ENCODE measurements at regions not wholly inside any gene's neighbourhood (a gene's known extent, or its start where the extent isn't known, plus 50 kb on each side); places are given as distances from the start of the nearest gene placed in this dataset.

DNA sequence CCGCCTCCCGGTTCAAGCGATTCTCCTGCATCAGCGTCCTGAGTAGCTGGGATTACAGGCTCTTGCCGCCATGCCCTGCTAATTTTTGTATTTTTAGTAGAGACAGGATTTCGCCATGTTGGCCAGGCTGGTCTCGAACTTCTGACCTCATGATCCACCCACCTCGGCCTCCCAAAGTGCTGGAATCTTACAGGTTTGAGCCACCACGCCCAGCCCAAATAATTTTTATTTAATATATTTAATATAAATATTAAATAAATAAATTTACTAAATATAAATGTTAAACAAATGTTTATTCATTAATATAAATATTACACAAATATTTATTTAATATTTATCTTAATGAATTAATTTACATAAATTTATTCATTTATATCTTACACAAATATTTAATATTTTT is 120.2 kb downstream of the SHOX start:
- TF ChIP-seq ZNF70 (CRISPR knock-in tag; IDR thresholded peaks at IDR 0.05) (no peak), ZFP30 (CRISPR knock-in tag; IDR thresholded peaks at IDR 0.05) (no peak), ISL1 (CRISPR knock-in tag; IDR thresholded peaks at IDR 0.05) (no peak), ZC3H10 (CRISPR knock-in tag; IDR thresholded peaks at IDR 0.05) (no peak), RARB (CRISPR knock-in tag; IDR thresholded peaks at IDR 0.05) (no peak)

DNA sequence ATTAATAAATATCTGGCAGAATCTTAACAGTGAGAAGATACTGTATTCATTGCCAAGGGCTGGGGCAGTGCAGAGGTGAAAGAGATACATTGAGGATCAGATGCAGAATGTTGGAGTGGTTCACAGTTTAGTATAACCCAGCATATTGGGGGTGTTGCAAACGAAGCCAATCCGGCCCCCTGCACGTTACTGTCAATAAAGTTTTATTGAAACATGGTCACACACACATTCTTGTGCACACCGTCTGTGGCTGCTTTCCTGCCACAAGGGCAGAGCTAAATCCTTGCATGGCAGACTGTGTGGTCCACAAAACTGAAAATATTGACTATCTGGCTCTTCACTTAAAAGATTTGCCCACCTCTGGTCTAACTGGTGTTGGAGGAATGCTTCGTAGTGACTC is 119.7 kb downstream of the SHOX start:
- ATAC-seq, result no peak

More for the DNA sequence above, 120.2 kb downstream of the SHOX start:
- no peak for ATAC-seq

GRCh38 chrX:747176-747575 is 116.6 kb downstream of the SHOX start:
- no peak for ATAC-seq
- TF ChIP-seq ZNF70 (CRISPR knock-in tag; IDR thresholded peaks at IDR 0.05), result no peak
- TF ChIP-seq TCF4 (CRISPR knock-in tag; IDR thresholded peaks at IDR 0.05; ENCODE audit: borderline replicate concordance), result no peak
- no peak for TF ChIP-seq GLIS3 (CRISPR knock-in tag; IDR thresholded peaks at IDR 0.05)
- no peak for TF ChIP-seq SNAI2 (CRISPR knock-in tag; IDR thresholded peaks at IDR 0.05)
- no peak for TF ChIP-seq ZNF565 (CRISPR knock-in tag; conservative IDR thresholded peaks at IDR 0.05; ENCODE audit: low read depth)
- TF ChIP-seq ZNF8 (CRISPR knock-in tag; IDR thresholded peaks at IDR 0.05), result no peak
- TF ChIP-seq OSR1 (CRISPR knock-in tag; IDR thresholded peaks at IDR 0.05), result no peak
- no peak for TF ChIP-seq PPARA (CRISPR knock-in tag; IDR thresholded peaks at IDR 0.05; ENCODE audit: borderline replicate concordance)
- TF ChIP-seq POU6F1 (CRISPR knock-in tag; IDR thresholded peaks at IDR 0.05; ENCODE audit: borderline replicate concordance, low read depth), result no peak

More for the DNA sequence above, 119.7 kb downstream of the SHOX start:
- TF ChIP-seq, protein P1, sequence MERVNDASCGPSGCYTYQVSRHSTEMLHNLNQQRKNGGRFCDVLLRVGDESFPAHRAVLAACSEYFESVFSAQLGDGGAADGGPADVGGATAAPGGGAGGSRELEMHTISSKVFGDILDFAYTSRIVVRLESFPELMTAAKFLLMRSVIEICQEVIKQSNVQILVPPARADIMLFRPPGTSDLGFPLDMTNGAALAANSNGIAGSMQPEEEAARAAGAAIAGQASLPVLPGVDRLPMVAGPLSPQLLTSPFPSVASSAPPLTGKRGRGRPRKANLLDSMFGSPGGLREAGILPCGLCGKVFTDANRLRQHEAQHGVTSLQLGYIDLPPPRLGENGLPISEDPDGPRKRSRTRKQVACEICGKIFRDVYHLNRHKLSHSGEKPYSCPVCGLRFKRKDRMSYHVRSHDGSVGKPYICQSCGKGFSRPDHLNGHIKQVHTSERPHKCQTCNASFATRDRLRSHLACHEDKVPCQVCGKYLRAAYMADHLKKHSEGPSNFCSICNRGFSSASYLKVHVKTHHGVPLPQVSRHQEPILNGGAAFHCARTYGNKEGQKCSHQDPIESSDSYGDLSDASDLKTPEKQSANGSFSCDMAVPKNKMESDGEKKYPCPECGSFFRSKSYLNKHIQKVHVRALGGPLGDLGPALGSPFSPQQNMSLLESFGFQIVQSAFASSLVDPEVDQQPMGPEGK (CRISPR knock-in tag; IDR thresholded peaks at IDR 0.05; ENCODE audit: borderline replicate concordance), result no peak
- no peak for TF ChIP-seq ISL1 (CRISPR knock-in tag; IDR thresholded peaks at IDR 0.05)
- no peak for TF ChIP-seq TSHZ2 (CRISPR knock-in tag; IDR thresholded peaks at IDR 0.05)
- TF ChIP-seq TOX (CRISPR knock-in tag; IDR thresholded peaks at IDR 0.05; ENCODE audit: borderline replicate concordance), result no peak
- TF ChIP-seq POU6F1 (CRISPR knock-in tag; IDR thresholded peaks at IDR 0.05; ENCODE audit: borderline replicate concordance, low read depth), result no peak
- no peak for TF ChIP-seq PPARA (CRISPR knock-in tag; IDR thresholded peaks at IDR 0.05; ENCODE audit: borderline replicate concordance)
- TF ChIP-seq ZC3H10 (CRISPR knock-in tag; IDR thresholded peaks at IDR 0.05), result no peak
- TF ChIP-seq RARB (CRISPR knock-in tag; IDR thresholded peaks at IDR 0.05), result no peak
- TF ChIP-seq OSR1 (CRISPR knock-in tag; IDR thresholded peaks at IDR 0.05), result no peak
- TF ChIP-seq TCF4 (CRISPR knock-in tag; IDR thresholded peaks at IDR 0.05; ENCODE audit: borderline replicate concordance), result no peak
- no peak for TF ChIP-seq ZNF8 (CRISPR knock-in tag; IDR thresholded peaks at IDR 0.05)
- no peak for TF ChIP-seq SNAI2 (CRISPR knock-in tag; IDR thresholded peaks at IDR 0.05)
- TF ChIP-seq, protein P2, sequence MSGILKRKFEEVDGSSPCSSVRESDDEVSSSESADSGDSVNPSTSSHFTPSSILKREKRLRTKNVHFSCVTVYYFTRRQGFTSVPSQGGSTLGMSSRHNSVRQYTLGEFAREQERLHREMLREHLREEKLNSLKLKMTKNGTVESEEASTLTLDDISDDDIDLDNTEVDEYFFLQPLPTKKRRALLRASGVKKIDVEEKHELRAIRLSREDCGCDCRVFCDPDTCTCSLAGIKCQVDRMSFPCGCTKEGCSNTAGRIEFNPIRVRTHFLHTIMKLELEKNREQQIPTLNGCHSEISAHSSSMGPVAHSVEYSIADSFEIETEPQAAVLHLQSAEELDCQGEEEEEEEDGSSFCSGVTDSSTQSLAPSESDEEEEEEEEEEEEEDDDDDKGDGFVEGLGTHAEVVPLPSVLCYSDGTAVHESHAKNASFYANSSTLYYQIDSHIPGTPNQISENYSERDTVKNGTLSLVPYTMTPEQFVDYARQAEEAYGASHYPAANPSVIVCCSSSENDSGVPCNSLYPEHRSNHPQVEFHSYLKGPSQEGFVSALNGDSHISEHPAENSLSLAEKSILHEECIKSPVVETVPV (CRISPR knock-in tag; IDR thresholded peaks at IDR 0.05), result no peak
- no peak for TF ChIP-seq GLIS3 (CRISPR knock-in tag; IDR thresholded peaks at IDR 0.05)
- no peak for TF ChIP-seq ZFP3 (CRISPR knock-in tag; IDR thresholded peaks at IDR 0.05)
- TF ChIP-seq CSDC2 (CRISPR knock-in tag; IDR thresholded peaks at IDR 0.05), result no peak
- no peak for TF ChIP-seq ZNF565 (CRISPR knock-in tag; conservative IDR thresholded peaks at IDR 0.05; ENCODE audit: low read depth)
- no peak for TF ChIP-seq ZFP30 (CRISPR knock-in tag; IDR thresholded peaks at IDR 0.05)
- TF ChIP-seq ESRRG (CRISPR knock-in tag; IDR thresholded peaks at IDR 0.05), result no peak
